ENCODE measurements at regions not wholly inside any gene's neighbourhood (a gene's known extent, or its start where the extent isn't known, plus 50 kb on each side); places are given as distances from the start of the nearest gene placed in this dataset.

DNA sequence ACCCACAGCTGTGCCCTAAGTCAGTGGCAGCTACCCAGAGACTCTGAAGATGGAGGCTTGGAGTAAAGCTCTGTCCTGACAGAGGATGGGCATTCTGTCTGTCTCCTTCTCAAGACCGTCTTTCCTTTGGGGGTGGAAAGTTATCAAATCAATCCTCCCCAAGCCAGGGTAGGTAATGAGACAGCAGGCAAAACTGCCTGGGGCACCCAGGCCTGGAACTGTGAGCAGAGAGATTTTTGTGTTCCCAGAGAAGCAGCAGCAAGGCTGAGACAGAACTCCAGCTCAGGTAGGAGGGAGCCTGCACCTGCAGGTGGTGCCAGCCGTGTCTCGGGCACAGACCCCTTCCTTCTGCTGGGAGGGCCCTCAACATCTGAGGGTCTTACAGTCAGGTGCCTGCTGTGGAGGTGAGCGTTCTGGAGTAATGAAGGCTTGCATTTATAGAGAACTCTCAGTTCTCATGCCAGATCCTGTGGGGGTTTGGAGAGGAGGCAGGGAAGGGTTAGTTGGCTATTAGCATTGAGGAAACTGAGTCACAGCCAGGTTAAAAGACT, 95.6 kb downstream of the RIPK4 start:
- no peaks in the 10 kb centered on the region for H3K36me3 ChIP-seq
- H3K27me3 ChIP-seq: no peaks in the 10 kb centered on the region
- no peak overlapping the region for H3K27ac ChIP-seq
- no peaks in the 10 kb centered on the region for H3K4me1 ChIP-seq
- intact Hi-C loops (cut with DNase I; ENCODE audit: low total_unique reads): no loop called here
- no peak overlapping the region for H3K4me3 ChIP-seq
- no peaks in the 10 kb centered on the region for H3K9me3 ChIP-seq
- TF ChIP-seq, protein P1, sequence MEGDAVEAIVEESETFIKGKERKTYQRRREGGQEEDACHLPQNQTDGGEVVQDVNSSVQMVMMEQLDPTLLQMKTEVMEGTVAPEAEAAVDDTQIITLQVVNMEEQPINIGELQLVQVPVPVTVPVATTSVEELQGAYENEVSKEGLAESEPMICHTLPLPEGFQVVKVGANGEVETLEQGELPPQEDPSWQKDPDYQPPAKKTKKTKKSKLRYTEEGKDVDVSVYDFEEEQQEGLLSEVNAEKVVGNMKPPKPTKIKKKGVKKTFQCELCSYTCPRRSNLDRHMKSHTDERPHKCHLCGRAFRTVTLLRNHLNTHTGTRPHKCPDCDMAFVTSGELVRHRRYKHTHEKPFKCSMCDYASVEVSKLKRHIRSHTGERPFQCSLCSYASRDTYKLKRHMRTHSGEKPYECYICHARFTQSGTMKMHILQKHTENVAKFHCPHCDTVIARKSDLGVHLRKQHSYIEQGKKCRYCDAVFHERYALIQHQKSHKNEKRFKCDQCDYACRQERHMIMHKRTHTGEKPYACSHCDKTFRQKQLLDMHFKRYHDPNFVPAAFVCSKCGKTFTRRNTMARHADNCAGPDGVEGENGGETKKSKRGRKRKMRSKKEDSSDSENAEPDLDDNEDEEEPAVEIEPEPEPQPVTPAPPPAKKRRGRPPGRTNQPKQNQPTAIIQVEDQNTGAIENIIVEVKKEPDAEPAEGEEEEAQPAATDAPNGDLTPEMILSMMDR (IDR thresholded peaks at IDR 0.05): no peak
- TF ChIP-seq POLR2A (IDR thresholded peaks at IDR 0.05): no peak
- no peak for DNase-seq

- H3K27me3 ChIP-seq: no peaks in the 10 kb centered on the region
- TF ChIP-seq, protein P1 (IDR thresholded peaks at IDR 0.05): no peak
- no peak for TF ChIP-seq POLR2A (IDR thresholded peaks at IDR 0.05)
- intact Hi-C loops (cut with DNase I; ENCODE audit: low total_unique reads): no loop called here
- H3K36me3 ChIP-seq: no peaks in the 10 kb centered on the region
- DNase-seq: no peak
- H3K4me1 ChIP-seq: no peaks in the 10 kb centered on the region
- no peak overlapping the region for H3K27ac ChIP-seq
- H3K9me3 ChIP-seq: no peaks in the 10 kb centered on the region
- no peak overlapping the region for H3K4me3 ChIP-seq
Measured at GRCh38 chr21:41670056-41670805, 96.6 kb downstream of the RIPK4 start.

- no peak for TF ChIP-seq POLR2A (IDR thresholded peaks at IDR 0.05)
- TF ChIP-seq, protein P1 (IDR thresholded peaks at IDR 0.05): no peak
- no peak for DNase-seq
- H3K4me3 ChIP-seq: no peak overlapping the region
- intact Hi-C loops (cut with DNase I; ENCODE audit: low total_unique reads): no loop called here
- no peaks in the 10 kb centered on the region for H3K36me3 ChIP-seq
- H3K9me3 ChIP-seq: no peaks in the 10 kb centered on the region
- H3K27ac ChIP-seq: no peak overlapping the region
- H3K4me1 ChIP-seq: no peaks in the 10 kb centered on the region
- no peaks in the 10 kb centered on the region for H3K27me3 ChIP-seq
Measured at GRCh38 chr21:41669533-41669830, 97.4 kb downstream of the RIPK4 start.

GRCh38 chr21:41668686-41669532, 97.9 kb downstream of the RIPK4 start:
- intact Hi-C loops (cut with DNase I; ENCODE audit: low total_unique reads): no loop called here
- DNase-seq: no peak

More at GRCh38 chr21:41668686-41669532, 97.9 kb downstream of the RIPK4 start:
- no peaks in the 10 kb centered on the region for H3K36me3 ChIP-seq
- no peak overlapping the region for H3K27ac ChIP-seq
- H3K9me3 ChIP-seq: no peaks in the 10 kb centered on the region
- TF ChIP-seq POLR2A (IDR thresholded peaks at IDR 0.05): no peak
- TF ChIP-seq, protein P1 (IDR thresholded peaks at IDR 0.05): no peak
- H3K4me1 ChIP-seq: no peaks in the 10 kb centered on the region
- no peak overlapping the region for H3K4me3 ChIP-seq
- no peaks in the 10 kb centered on the region for H3K27me3 ChIP-seq

All from uterus (tissue), 3 donors.